ENCODE measurements at regions not wholly inside any gene's neighbourhood (a gene's known extent, or its start where the extent isn't known, plus 50 kb on each side); places are given as distances from the start of the nearest gene placed in this dataset.

DNA sequence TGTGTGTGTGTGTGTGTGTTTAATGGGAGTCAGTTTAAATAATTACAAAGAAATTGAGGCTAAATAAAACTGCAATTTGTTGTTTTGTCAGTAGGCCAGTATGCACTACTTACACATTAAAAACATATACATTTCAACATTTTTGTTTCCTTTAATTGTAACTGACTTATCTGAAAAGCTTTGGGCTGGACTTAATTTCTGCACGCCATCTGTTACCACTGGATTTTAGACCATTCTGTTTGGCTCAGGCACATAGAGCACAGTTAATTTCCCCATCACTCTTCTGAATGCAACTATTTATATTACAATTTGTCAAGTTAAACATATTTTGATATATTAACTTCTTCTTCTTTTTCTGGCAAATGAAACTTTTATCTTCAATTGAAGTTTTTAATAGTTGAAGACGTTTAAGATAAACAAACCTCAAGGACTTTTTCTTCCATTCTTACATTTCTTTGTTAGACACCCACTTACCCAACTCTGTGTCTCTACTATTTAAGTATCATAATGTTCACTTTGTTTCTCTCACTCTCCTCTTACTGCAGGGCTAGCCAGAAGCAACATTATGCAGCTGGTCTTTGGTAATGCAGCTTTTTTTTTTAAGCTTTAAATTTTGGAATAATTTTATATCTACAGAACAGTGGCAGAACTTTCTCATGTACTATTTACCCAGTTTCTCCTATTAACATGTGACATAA is 253.4 kb upstream of the ANKH start:
- Histone ChIP-seq H3K56ac (replicated peaks; ENCODE audit: insufficient read length, low read depth, low read length) (no peak overlapping the region), H4K91ac (replicated peaks; ENCODE audit: insufficient read length, low read length) (no peak overlapping the region), H3K4me1 (replicated peaks in 1 of 4; ENCODE audit: control insufficient read depth in 3 of 4, insufficient read depth in 4 of 4, low read length in 3 of 4) (no peaks in the 10 kb centered on the region), H2BK20ac (ENCODE audit: low read length) (no peak overlapping the region), H4K5ac (ENCODE audit: insufficient read length, low read depth, low read length) (no peak overlapping the region), H3K79me1 (ENCODE audit: low read depth, low read length) (no peaks in the 10 kb centered on the region), H3K4ac (replicated peaks; ENCODE audit: insufficient read length, low read depth, low read length) (no peak overlapping the region), H3K18ac (ENCODE audit: extremely low read depth, low read length) (no peak overlapping the region), H3K9ac (replicated peaks in 1 of 4; ENCODE audit: extremely low read depth in 1 of 4, low read depth in 3 of 4, low read length in 3 of 4) (no peak overlapping the region), H3K14ac (ENCODE audit: insufficient read length) (no peak overlapping the region), H3K27me3 (replicated peaks in 1 of 4; ENCODE audit: control insufficient read depth in 3 of 4, extremely low read depth in 1 of 4, insufficient read depth in 3 of 4, low read length in 3 of 4) (no peaks in the 10 kb centered on the region), H3K4me3 (ENCODE audit: extremely low read depth in 1 of 4, insufficient read depth in 2 of 4, low read depth in 3 of 4, low read length in 4 of 4) (no peak overlapping the region), H3K23me2 (ENCODE audit: low read depth, low read length) (no peaks in the 10 kb centered on the region), H2BK120ac (replicated peaks; ENCODE audit: low read depth, low read length) (no peak overlapping the region), H3K9me3 (ENCODE audit: insufficient read depth in 2 of 2, low read depth in 1 of 2, low read length in 1 of 2) (no peaks in the 10 kb centered on the region), H2BK5ac (ENCODE audit: low read depth, low read length) (no peak overlapping the region), H2AK5ac (ENCODE audit: low read depth, low read length) (no peak overlapping the region), H4K20me1 (replicated peaks in 1 of 2; ENCODE audit: control insufficient read depth in 1 of 2, insufficient read depth in 2 of 2, low read length in 2 of 2) (no peaks in the 10 kb centered on the region), H3K79me2 (ENCODE audit: control insufficient read depth in 1 of 2, insufficient read depth in 2 of 2, low read length in 2 of 2) (no peaks in the 10 kb centered on the region), H2BK15ac (ENCODE audit: low read length) (no peak overlapping the region), H3K4me2 (ENCODE audit: insufficient read depth in 1 of 2, low read depth in 2 of 2, low read length in 2 of 2) (no peak overlapping the region), H3K36me3 (ENCODE audit: control insufficient read depth in 2 of 4, insufficient read depth in 4 of 4, low read length in 3 of 4) (peaks cover 0 to 2% (median 0%) of the 10 kb centered on the region in 4 experiments; a peak in 2 of 8 replicates), H3K27ac (ENCODE audit: low read depth, low read length) (no peak overlapping the region), H2AFZ (ENCODE audit: low read length) (no peak overlapping the region), H2BK12ac (ENCODE audit: low read depth, low read length) (no peak overlapping the region), H4K8ac (ENCODE audit: extremely low read depth, insufficient read depth, low read length) (no peak overlapping the region), H3K23ac (ENCODE audit: insufficient read length) (no peak overlapping the region)
- ChIA-PET CTCF (ENCODE audit: partially characterized antibody) (no interaction called here), POLR2A (ENCODE audit: partially characterized antibody) (no interaction called here)
- 92% methylated on average over 2 of the region's 2 CpGs; no CpG with 5 or more reads in 1 of the 2 experiments for WGBS, 2 experiments (ENCODE audit: extremely low coverage in 1 of 2, insufficient coverage in 1 of 2, insufficient read length in 1 of 2, insufficient replicate concordance in 2 of 2, low coverage in 1 of 2, low lambda C conversion rate in 2 of 2, missing lambda C conversion rate in 1 of 2)
- DNase-seq (ENCODE audit: low read depth in 1 of 2, low spot score in 2 of 2): no peak
- FAIRE-seq: no peak
- TF ChIP-seq, protein P1, sequence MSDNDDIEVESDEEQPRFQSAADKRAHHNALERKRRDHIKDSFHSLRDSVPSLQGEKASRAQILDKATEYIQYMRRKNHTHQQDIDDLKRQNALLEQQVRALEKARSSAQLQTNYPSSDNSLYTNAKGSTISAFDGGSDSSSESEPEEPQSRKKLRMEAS (IDR thresholded peaks at IDR 0.05): no peak

Measured in H1 (cell line).